GM12878 (cell line): ENCODE measurements at regions not wholly inside any gene's neighbourhood (a gene's known extent, or its start where the extent isn't known, plus 50 kb on each side); places are given as distances from the start of the nearest gene placed in this dataset.

Experiments used
- ATAC-seq: fragments of 200-7000 bp; cut with Tn5 transposase; 3 replicates; pipeline ENCODE4 v1.9.1; 2020; ENCODE audit warnings: mild to moderate bottlenecking, moderate library complexity
- BruUV-seq: library from RNA; stranded (reverse); fragments of 400-500 nt; replicated peaks from 2 replicates; lab custom pipeline; 2021; lab: Mats Ljungman, UMichigan
- CTCF ChIA-PET: fragments of 300-600 bp; sonication (Branson Sonifier 250); formaldehyde crosslinking; extraction: SDS; loops from one replicate; lab custom pipeline; 2021; ENCODE audit warnings: inconsistent platforms; lab: Yijun Ruan, JAX
- POLR2A ChIA-PET: fragments of 350-600 bp; formaldehyde crosslinking; extraction: SDS; loops from one replicate; lab custom pipeline; 2021; ENCODE audit warnings: inconsistent platforms; lab: Charles Lee
- RAD21 ChIA-PET: fragments of 300-600 bp; sonication (Branson Sonifier 250); formaldehyde crosslinking; loops from one replicate; lab custom pipeline; 2023; ENCODE audit warnings: antibody characterized with exemption; ENCODE audit not compliant: unreplicated experiment; lab: Charles Lee
- SMC1A ChIA-PET: fragments of 300-600 bp; sonication (Branson Sonifier 250); formaldehyde crosslinking; loops from one replicate; lab custom pipeline; 2023; ENCODE audit not compliant: unreplicated experiment, uncharacterized antibody; lab: Charles Lee
- DNase-seq: peaks from one replicate; pipeline ENCODE4 v3.0.0-alpha.2; 2011; ENCODE audit warnings: low read depth, low spot score
- FAIRE-seq: peaks from 3 replicates; lab custom pipeline; 2011; peaks lifted over from hg19 to GRCh38; lab: Jason Lieb, UNC
- H2AFZ ChIP-seq: 2 replicates; pipeline ENCODE4 v1.6.0; 2011; ENCODE audit warnings: low read depth, low read length, control low read depth; ENCODE audit not compliant: control insufficient read depth
- H3K27ac ChIP-seq: 2 replicates; pipeline ENCODE4 v1.5.1; 2011; ENCODE audit warnings: control low read depth; ENCODE audit not compliant: control insufficient read depth, insufficient read depth
- H3K27me3 ChIP-seq, 2 experiments: replicated peaks in 1 of 2; 2 replicates each; pipeline versions ENCODE4 v1.6.0 to v1.6.1; 2011; ENCODE audit warnings: low read length in 1 of 2; ENCODE audit not compliant: control insufficient read depth in 2 of 2, insufficient read depth in 2 of 2
- H3K36me3 ChIP-seq, 2 experiments: 2 replicates each; pipeline ENCODE4 v1.5.1; 2011; ENCODE audit warnings: low read length in 1 of 2; ENCODE audit not compliant: control insufficient read depth in 2 of 2, insufficient read depth in 2 of 2
- H3K4me1 ChIP-seq: 2 replicates; pipeline ENCODE4 v1.6.1; 2011; ENCODE audit warnings: mild to moderate bottlenecking, low read length, moderate library complexity, mixed read lengths; ENCODE audit not compliant: control insufficient read depth, insufficient read depth
- H3K4me2 ChIP-seq: 2 replicates; pipeline ENCODE4 v1.6.0; 2011; ENCODE audit warnings: control low read depth; ENCODE audit not compliant: control insufficient read depth, insufficient read depth
- H3K4me3 ChIP-seq: fragments of 200-600 bp; sonication (generic); 2 replicates; pipeline ENCODE4 v1.5.1; 2016
- H3K79me2 ChIP-seq: 2 replicates; pipeline ENCODE4 v1.6.0; 2011; ENCODE audit warnings: low read length; ENCODE audit not compliant: control insufficient read depth, insufficient read depth
- H3K9ac ChIP-seq: 2 replicates; pipeline ENCODE4 v1.8.0; 2011; ENCODE audit warnings: low read length, control low read depth, mixed read lengths; ENCODE audit not compliant: control insufficient read depth, insufficient read depth
- H3K9me3 ChIP-seq: replicated peaks from 3 replicates; pipeline ENCODE4 v1.5.1; 2011; ENCODE audit warnings: mild to moderate bottlenecking, low read length; ENCODE audit not compliant: control insufficient read depth, insufficient read depth
- H4K20me1 ChIP-seq: 2 replicates; pipeline ENCODE4 v1.6.0; 2011; ENCODE audit not compliant: control insufficient read depth, insufficient read depth
- ATF2 ChIP-seq: IDR thresholded peaks from 2 replicates; pipeline ENCODE4 v1.6.1; 2012; ENCODE audit warnings: low read length, inconsistent platforms
- POU2F2 ChIP-seq: IDR thresholded peaks from 3 replicates; pipeline ENCODE4 v1.6.1; 2011; ENCODE audit warnings: low read depth, mild to moderate bottlenecking, low read length, borderline replicate concordance
- SKIL ChIP-seq: fragments of 450-650 bp; IDR thresholded peaks from 2 replicates; pipeline ENCODE4 v1.6.1; 2017; ENCODE audit warnings: mild to moderate bottlenecking, low read depth, inconsistent platforms; ENCODE audit not compliant: poor library complexity, severe bottlenecking
- TCF3 ChIP-seq: IDR thresholded peaks from 2 replicates; pipeline ENCODE4 v1.6.1; 2012; ENCODE audit warnings: low read depth, mild to moderate bottlenecking, low read length, borderline replicate concordance; ENCODE audit not compliant: insufficient read depth
- ZNF24 ChIP-seq: fragments of 450-650 bp; IDR thresholded peaks from 2 replicates; pipeline ENCODE4 v1.6.1; 2017; ENCODE audit warnings: antibody characterized with exemption, mild to moderate bottlenecking
- WGBS: methylation state at CpG from one replicate; pipeline ENCODE4 v1.1.6; 2016; ENCODE audit warnings: low lambda C conversion rate; ENCODE audit not compliant: insufficient replicate concordance, insufficient coverage; ENCODE audit errors: missing lambda C conversion rate; 5-methylcytosine and 5-hydroxymethylcytosine counted together
- in situ Hi-C: fragments of 300-500 bp; cut with MboI; formaldehyde crosslinking; loops from 9 replicates; pipeline ENCODE4 v1.14.3; 2018; ENCODE audit warnings: mixed read lengths
- intact Hi-C: fragments of 100-400 bp; cut with micrococcal nuclease; formaldehyde crosslinking; loops from one replicate; pipeline ENCODE4 v1.14.2; 2022; ENCODE audit not compliant: unreplicated experiment
- TF ChIP-seq, protein P1 (sequence below): fragments of 450-650 bp; IDR thresholded peaks from 2 replicates; pipeline ENCODE4 v1.6.1; 2014; ENCODE audit warnings: mild to moderate bottlenecking
- TF ChIP-seq, protein P2 (sequence below): IDR thresholded peaks from 2 replicates; pipeline ENCODE4 v1.6.1; 2011; ENCODE audit warnings: borderline replicate concordance, low read depth, mild to moderate bottlenecking, moderate library complexity, low read length; ENCODE audit not compliant: insufficient read depth, poor library complexity, severe bottlenecking

GRCh38 chr13:106911627-106912026 is 343.7 kb upstream of the ARGLU1 start:
- H3K79me2 ChIP-seq, result no peaks in the 10 kb centered on the region
- WGBS, result 12% methylated on average over 4 of the region's 4 CpGs
- H3K4me2 ChIP-seq, result no peak overlapping the region
- no peaks in the 10 kb centered on the region for H4K20me1 ChIP-seq
- ChIA-PET POLR2A (no interaction called here), SMC1A (interaction anchor here (0.7 kb wide), 1 partner anchor 230 kb away, joined by 3 read pairs; no protein-coding TSS in a partner anchor), CTCF (no interaction called here)
- no peak overlapping the region for H2AFZ ChIP-seq
- no peaks in the 10 kb centered on the region; the same call in 2 of the 3 replicates for H3K9me3 ChIP-seq
- in situ Hi-C loops, result no loop called here
- H3K36me3 ChIP-seq, result no peaks in the 10 kb centered on the region
- no peak for ATAC-seq
- no peak overlapping the region for H3K27ac ChIP-seq
- no TSS peak for BruUV-seq
- no peak overlapping the region for H3K4me3 ChIP-seq
- TF ChIP-seq ATF2, result no peak
- no peak for TF ChIP-seq TCF3
- no peak for TF ChIP-seq ZNF24
- TF ChIP-seq, protein P1, sequence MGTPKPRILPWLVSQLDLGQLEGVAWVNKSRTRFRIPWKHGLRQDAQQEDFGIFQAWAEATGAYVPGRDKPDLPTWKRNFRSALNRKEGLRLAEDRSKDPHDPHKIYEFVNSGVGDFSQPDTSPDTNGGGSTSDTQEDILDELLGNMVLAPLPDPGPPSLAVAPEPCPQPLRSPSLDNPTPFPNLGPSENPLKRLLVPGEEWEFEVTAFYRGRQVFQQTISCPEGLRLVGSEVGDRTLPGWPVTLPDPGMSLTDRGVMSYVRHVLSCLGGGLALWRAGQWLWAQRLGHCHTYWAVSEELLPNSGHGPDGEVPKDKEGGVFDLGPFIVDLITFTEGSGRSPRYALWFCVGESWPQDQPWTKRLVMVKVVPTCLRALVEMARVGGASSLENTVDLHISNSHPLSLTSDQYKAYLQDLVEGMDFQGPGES, result no peak
- TF ChIP-seq POU2F2, result no peak
- TF ChIP-seq, protein P2, sequence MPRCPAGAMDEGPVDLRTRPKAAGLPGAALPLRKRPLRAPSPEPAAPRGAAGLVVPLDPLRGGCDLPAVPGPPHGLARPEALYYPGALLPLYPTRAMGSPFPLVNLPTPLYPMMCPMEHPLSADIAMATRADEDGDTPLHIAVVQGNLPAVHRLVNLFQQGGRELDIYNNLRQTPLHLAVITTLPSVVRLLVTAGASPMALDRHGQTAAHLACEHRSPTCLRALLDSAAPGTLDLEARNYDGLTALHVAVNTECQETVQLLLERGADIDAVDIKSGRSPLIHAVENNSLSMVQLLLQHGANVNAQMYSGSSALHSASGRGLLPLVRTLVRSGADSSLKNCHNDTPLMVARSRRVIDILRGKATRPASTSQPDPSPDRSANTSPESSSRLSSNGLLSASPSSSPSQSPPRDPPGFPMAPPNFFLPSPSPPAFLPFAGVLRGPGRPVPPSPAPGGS, result no peak
- no peak for TF ChIP-seq SKIL
- TF ChIP-seq, all 136 proteins: peak for 0
- Histone ChIP-seq H3K9ac (no peak overlapping the region), H3K27me3 (no peaks in the 10 kb centered on the region), H3K4me1 (no peaks in the 10 kb centered on the region)
- FAIRE-seq, result no peak
- intact Hi-C loops, result no loop called here
- no peak for DNase-seq
- RAD21 ChIA-PET, result no interaction called here
